ENCODE measurements at regions not wholly inside any gene's neighbourhood (a gene's known extent, or its start where the extent isn't known, plus 50 kb on each side); places are given as distances from the start of the nearest gene placed in this dataset.

- Histone ChIP-seq H3K4me3 (ENCODE audit: low read depth, low read length) (no peak overlapping the region), H3K36me3 (ENCODE audit: control insufficient read depth, insufficient read depth, low read length) (no peaks in the 10 kb centered on the region), H3K27me3 (ENCODE audit: control insufficient read depth, insufficient read depth, low read length) (no peaks in the 10 kb centered on the region)
- no peak for DNase-seq (ENCODE audit: low read depth)
- TF ChIP-seq CTCF (IDR thresholded peaks at IDR 0.05; ENCODE audit: insufficient read depth, low read length, poor library complexity, severe bottlenecking): no peak
Observed at GRCh38 chr3:87461443-87461842, 185.1 kb upstream of the POU1F1 start.

- Histone ChIP-seq H3K36me3 (ENCODE audit: control insufficient read depth, insufficient read depth, low read length) (no peaks in the 10 kb centered on the region), H3K27me3 (ENCODE audit: control insufficient read depth, insufficient read depth, low read length) (no peaks in the 10 kb centered on the region), H3K4me3 (ENCODE audit: low read depth, low read length) (no peak overlapping the region)
- no peak for DNase-seq (ENCODE audit: low read depth)
- no peak for TF ChIP-seq CTCF (IDR thresholded peaks at IDR 0.05; ENCODE audit: insufficient read depth, low read length, poor library complexity, severe bottlenecking)
Observed at GRCh38 chr3:87461036-87461435, 184.7 kb upstream of the POU1F1 start.

GRCh38 chr3:87448558-87448957 is 172.2 kb upstream of the POU1F1 start:
- Histone ChIP-seq H3K4me3 (ENCODE audit: low read depth, low read length) (no peak overlapping the region), H3K27me3 (ENCODE audit: control insufficient read depth, insufficient read depth, low read length) (no peaks in the 10 kb centered on the region), H3K36me3 (ENCODE audit: control insufficient read depth, insufficient read depth, low read length) (no peaks in the 10 kb centered on the region)
- no peak for TF ChIP-seq CTCF (IDR thresholded peaks at IDR 0.05; ENCODE audit: insufficient read depth, low read length, poor library complexity, severe bottlenecking)
- DNase-seq (ENCODE audit: low read depth): no peak

- H3K4me3 ChIP-seq (ENCODE audit: low read depth, low read length): no peak overlapping the region
- H3K36me3 ChIP-seq (ENCODE audit: control insufficient read depth, insufficient read depth, low read length): no peaks in the 10 kb centered on the region
- DNase-seq (ENCODE audit: low read depth): no peak
- no peaks in the 10 kb centered on the region for H3K27me3 ChIP-seq (ENCODE audit: control insufficient read depth, insufficient read depth, low read length)
- TF ChIP-seq CTCF (IDR thresholded peaks at IDR 0.05; ENCODE audit: insufficient read depth, low read length, poor library complexity, severe bottlenecking): no peak
Observed at GRCh38 chr3:87446849-87447387, 170.5 kb upstream of the POU1F1 start.

GRCh38 chr3:87442470-87442869 is 166.1 kb upstream of the POU1F1 start:
- Histone ChIP-seq H3K4me3 (ENCODE audit: low read depth, low read length) (no peak overlapping the region), H3K36me3 (ENCODE audit: control insufficient read depth, insufficient read depth, low read length) (no peaks in the 10 kb centered on the region), H3K27me3 (ENCODE audit: control insufficient read depth, insufficient read depth, low read length) (no peaks in the 10 kb centered on the region)
- no peak for DNase-seq (ENCODE audit: low read depth)
- no peak for TF ChIP-seq CTCF (IDR thresholded peaks at IDR 0.05; ENCODE audit: insufficient read depth, low read length, poor library complexity, severe bottlenecking)

GRCh38 chr3:87437765-87438164 is 161.4 kb upstream of the POU1F1 start:
- DNase-seq (ENCODE audit: low read depth): peak; percentile 54
- no peak for TF ChIP-seq CTCF (IDR thresholded peaks at IDR 0.05; ENCODE audit: insufficient read depth, low read length, poor library complexity, severe bottlenecking)
- Histone ChIP-seq H3K36me3 (ENCODE audit: control insufficient read depth, insufficient read depth, low read length) (no peaks in the 10 kb centered on the region), H3K4me3 (ENCODE audit: low read depth, low read length) (no peak overlapping the region), H3K27me3 (ENCODE audit: control insufficient read depth, insufficient read depth, low read length) (no peaks in the 10 kb centered on the region)

Measured in kidney epithelial cell (primary cell).